Caco-2 (cell line): ENCODE measurements at regions not wholly inside any gene's neighbourhood (a gene's known extent, or its start where the extent isn't known, plus 50 kb on each side); places are given as distances from the start of the nearest gene placed in this dataset.

Experiments used
- BruUV-seq: library from RNA; stranded (reverse); fragments of 400-500 nt; replicated peaks from 2 replicates; lab custom pipeline; 2021; lab: Mats Ljungman, UMichigan
- CTCF ChIA-PET: fragments of 300-600 bp; sonication (Branson Sonifier 250); formaldehyde crosslinking; loops from one replicate; lab custom pipeline; 2022; ENCODE audit warnings: antibody characterized with exemption; lab: Charles Lee
- POLR2A ChIA-PET: fragments of 300-600 bp; sonication (Branson Sonifier 250); formaldehyde crosslinking; loops from one replicate; lab custom pipeline; 2022; ENCODE audit warnings: antibody characterized with exemption; lab: Charles Lee
- DNase-seq, 2 experiments: peaks; one replicate each; pipeline versions ENCODE4 v3.0.0 to v3.0.0-alpha.2; 2020 to 2022
- H3K27me3 ChIP-seq: replicated peaks from 2 replicates; pipeline ENCODE4 v1.6.0; 2011; ENCODE audit warnings: low read length; ENCODE audit not compliant: control insufficient read depth, insufficient read depth
- H3K36me3 ChIP-seq: 2 replicates; pipeline ENCODE4 v1.5.1; 2011; ENCODE audit warnings: low read length; ENCODE audit not compliant: control insufficient read depth, insufficient read depth
- H3K4me1 ChIP-seq: fragments of 250-450 bp; sonication (Bioruptor Pico); 2 replicates; pipeline ENCODE4 v1.5.1; 2020; ENCODE audit warnings: mild to moderate bottlenecking
- H3K4me3 ChIP-seq: 2 replicates; pipeline ENCODE4 v1.5.1; 2011; ENCODE audit warnings: low read depth, mild to moderate bottlenecking, control low read depth, low read length
- H3K9me3 ChIP-seq: fragments of 250-450 bp; sonication (Bioruptor Pico); 2 replicates; pipeline ENCODE4 v1.5.1; 2020; ENCODE audit warnings: mild to moderate bottlenecking, moderate library complexity
- H3K27ac Mint-ChIP-seq: one replicate; pipeline ENCODE4 v1.8.0; 2022; ENCODE audit warnings: mixed read lengths; ENCODE audit not compliant: unreplicated experiment
- H3K27me3 Mint-ChIP-seq: one replicate; pipeline ENCODE4 v1.8.0; 2022; ENCODE audit warnings: mixed read lengths; ENCODE audit not compliant: insufficient read depth, unreplicated experiment
- H3K36me3 Mint-ChIP-seq: one replicate; pipeline ENCODE4 v1.8.0; 2022; ENCODE audit warnings: mild to moderate bottlenecking, mixed read lengths; ENCODE audit not compliant: insufficient read depth, unreplicated experiment
- H3K4me1 Mint-ChIP-seq: one replicate; pipeline ENCODE4 v1.8.0; 2022; ENCODE audit warnings: low read depth, mixed read lengths; ENCODE audit not compliant: unreplicated experiment
- H3K4me3 Mint-ChIP-seq: one replicate; pipeline ENCODE4 v1.8.0; 2022; ENCODE audit warnings: mild to moderate bottlenecking, moderate library complexity, mixed read lengths; ENCODE audit not compliant: unreplicated experiment
- H3K9me3 Mint-ChIP-seq: one replicate; pipeline ENCODE4 v1.8.0; 2022; ENCODE audit warnings: mixed read lengths; ENCODE audit not compliant: unreplicated experiment
- CTCF ChIP-seq, 2 experiments: fragments of 200-600 bp in 1 of 2; IDR thresholded peaks; 1 replicate in 1 of 2; 2 replicates in 1 of 2; pipeline versions ENCODE4 v1.5.1 to v1.8.0; 2011 to 2022; ENCODE audit warnings: antibody characterized with exemption in 1 of 2, control low read depth in 1 of 2, inconsistent platforms in 1 of 2, low read depth in 1 of 2, low read length in 1 of 2, mild to moderate bottlenecking in 1 of 2, moderate library complexity in 1 of 2; ENCODE audit not compliant: insufficient read depth in 1 of 2, severe bottlenecking in 1 of 2, unreplicated experiment in 1 of 2
- intact Hi-C: fragments of 100-400 bp; cut with micrococcal nuclease; formaldehyde crosslinking; loops from one replicate; pipeline ENCODE4 v1.10.0; 2022; ENCODE audit not compliant: unreplicated experiment

- intact Hi-C loops, result no loop called here
- TF ChIP-seq CTCF (IDR thresholded peaks at IDR 0.05; ENCODE audit: insufficient read depth in 1 of 2, low read depth in 1 of 2, low read length in 1 of 2, severe bottlenecking in 1 of 2, unreplicated experiment in 1 of 2), result no peak
- Mint-ChIP-seq H3K4me1 (no peaks in the 10 kb centered on the region), H3K27ac (no peak overlapping the region), H3K4me3 (no peak overlapping the region), H3K27me3 (peaks cover 5% of the 10 kb centered on the region), H3K36me3 (no peaks in the 10 kb centered on the region), H3K9me3 (no peaks in the 10 kb centered on the region)
- no TSS peak for BruUV-seq
- no peak overlapping the region for H3K4me3 ChIP-seq
- no peaks in the 10 kb centered on the region for H3K9me3 ChIP-seq
- DNase-seq, result no peak
- H3K27me3 ChIP-seq, result no peaks in the 10 kb centered on the region
- POLR2A ChIA-PET, result no interaction called here
- H3K36me3 ChIP-seq, result no peaks in the 10 kb centered on the region
- CTCF ChIA-PET, result no interaction called here
- H3K4me1 ChIP-seq, result no peaks in the 10 kb centered on the region
Measured at GRCh38 chr7:41612386-41612785, 90.5 kb downstream of the INHBA start.

- DNase-seq, result no peak
- Histone ChIP-seq H3K4me1 (no peaks in the 10 kb centered on the region), H3K36me3 (no peaks in the 10 kb centered on the region), H3K27me3 (no peaks in the 10 kb centered on the region), H3K4me3 (no peak overlapping the region), H3K9me3 (no peaks in the 10 kb centered on the region)
- Mint-ChIP-seq H3K36me3 (no peaks in the 10 kb centered on the region), H3K27me3 (peaks cover 5% of the 10 kb centered on the region), H3K4me1 (no peaks in the 10 kb centered on the region), H3K27ac (no peak overlapping the region), H3K4me3 (no peak overlapping the region), H3K9me3 (no peaks in the 10 kb centered on the region)
- ChIA-PET POLR2A (no interaction called here), CTCF (no interaction called here)
- no peak for TF ChIP-seq CTCF (IDR thresholded peaks at IDR 0.05; ENCODE audit: insufficient read depth in 1 of 2, low read depth in 1 of 2, low read length in 1 of 2, severe bottlenecking in 1 of 2, unreplicated experiment in 1 of 2)
- intact Hi-C loops, result no loop called here
- BruUV-seq, result no TSS peak
Measured at GRCh38 chr7:41608447-41608846, 94.4 kb downstream of the INHBA start.

- Mint-ChIP-seq H3K36me3 (no peaks in the 10 kb centered on the region), H3K27ac (no peak overlapping the region), H3K4me3 (no peak overlapping the region), H3K27me3 (peaks cover 2% of the 10 kb centered on the region), H3K9me3 (no peaks in the 10 kb centered on the region), H3K4me1 (no peaks in the 10 kb centered on the region)
- no peaks in the 10 kb centered on the region for H3K27me3 ChIP-seq
- no peaks in the 10 kb centered on the region for H3K4me1 ChIP-seq
- TF ChIP-seq CTCF (IDR thresholded peaks at IDR 0.05; ENCODE audit: insufficient read depth in 1 of 2, low read depth in 1 of 2, low read length in 1 of 2, severe bottlenecking in 1 of 2, unreplicated experiment in 1 of 2), result no peak
- no peak for DNase-seq
- no TSS peak for BruUV-seq
- no peak overlapping the region for H3K4me3 ChIP-seq
- no peaks in the 10 kb centered on the region for H3K9me3 ChIP-seq
- intact Hi-C loops, result no loop called here
- no peaks in the 10 kb centered on the region for H3K36me3 ChIP-seq
- POLR2A ChIA-PET, result interaction anchor here (0.6 kb wide), 1 partner anchor 42 kb away, joined by 3 read pairs; no protein-coding TSS in a partner anchor
- CTCF ChIA-PET, result no interaction called here
Measured at GRCh38 chr7:41603985-41604384, 98.9 kb downstream of the INHBA start.
